Psoas muscle (tissue), 7 donors: ENCODE measurements at regions not wholly inside any gene's neighbourhood (a gene's known extent, or its start where the extent isn't known, plus 50 kb on each side); places are given as distances from the start of the nearest gene placed in this dataset.
A peak's percentile ranks its signal among the peaks of the same experiment; 100 is the strongest.

Source experiments
- ATAC-seq, 4 donors: fragments of 200-7000 bp; cut with Tn5 transposase; one replicate each; pipeline ENCODE4 v1.9.1; 2020; ENCODE audit warnings: moderate library complexity in 3 of 4, mild to moderate bottlenecking in 2 of 4
- DNase-seq, 2 donors: peaks; one replicate each; pipeline ENCODE4 v3.0.0-alpha.2; 2020
- H3K27ac ChIP-seq: fragments of 200-600 bp; one replicate; pipeline ENCODE4 v1.8.0; 2022
- H3K27me3 ChIP-seq, 3 donors: fragments of 200-600 bp in 1 of 3; one replicate each; pipeline versions ENCODE4 v1.6.1 to v1.8.0; 2013 to 2022; ENCODE audit warnings: low read length in 2 of 3, mild to moderate bottlenecking in 2 of 3, moderate library complexity in 1 of 3; ENCODE audit not compliant: insufficient read depth in 3 of 3
- H3K36me3 ChIP-seq, 2 donors: fragments of 200-600 bp in 1 of 2; one replicate each; pipeline versions ENCODE4 v1.6.1 to v1.8.0; 2013 to 2022; ENCODE audit warnings: low read depth in 1 of 2, mild to moderate bottlenecking in 1 of 2, moderate library complexity in 1 of 2; ENCODE audit not compliant: insufficient read depth in 1 of 2
- H3K4me1 ChIP-seq: fragments of 200-600 bp; one replicate; pipeline ENCODE4 v1.8.0; 2022
- H3K4me3 ChIP-seq: fragments of 200-600 bp; one replicate; pipeline ENCODE4 v1.8.0; 2022; ENCODE audit warnings: mild to moderate bottlenecking
- H3K9me3 ChIP-seq: fragments of 200-600 bp; one replicate; pipeline ENCODE4 v1.8.0; 2022
- WGBS, 3 donors: extraction: QIAGEN DNeasy Blood & Tissue Kit; methylation state at CpG; one replicate each; pipeline versions ENCODE4 v1.1.6 to v1.1.7; 2013; 5-methylcytosine and 5-hydroxymethylcytosine counted together
- intact Hi-C, 2 donors: fragments of 100-400 bp; cut with DNase I; formaldehyde crosslinking; loops; one replicate each; pipeline versions ENCODE4 v1.11.0 to v1.14.2; 2022
- TF ChIP-seq, protein P1 (sequence below): fragments of 200-600 bp; IDR thresholded peaks from one replicate; pipeline ENCODE4 v1.8.0; 2022; ENCODE audit warnings: antibody characterized with exemption
- donor health status: healthy with polysubstance abuse.
- donor health status: DM: no; HTN: no; CAD: no; lungs with moderate emphysema.
- donor health status: Bipolar disorder and iron deficiency.
- donor health status: healthy.
- donor health status: DM: yes; HTN: yes; CAD: no.
- donor health status: DM: no; HTN: no; CAD: no.
- donor health status: DM: yes; HTN: yes; CAD: no.

DNA sequence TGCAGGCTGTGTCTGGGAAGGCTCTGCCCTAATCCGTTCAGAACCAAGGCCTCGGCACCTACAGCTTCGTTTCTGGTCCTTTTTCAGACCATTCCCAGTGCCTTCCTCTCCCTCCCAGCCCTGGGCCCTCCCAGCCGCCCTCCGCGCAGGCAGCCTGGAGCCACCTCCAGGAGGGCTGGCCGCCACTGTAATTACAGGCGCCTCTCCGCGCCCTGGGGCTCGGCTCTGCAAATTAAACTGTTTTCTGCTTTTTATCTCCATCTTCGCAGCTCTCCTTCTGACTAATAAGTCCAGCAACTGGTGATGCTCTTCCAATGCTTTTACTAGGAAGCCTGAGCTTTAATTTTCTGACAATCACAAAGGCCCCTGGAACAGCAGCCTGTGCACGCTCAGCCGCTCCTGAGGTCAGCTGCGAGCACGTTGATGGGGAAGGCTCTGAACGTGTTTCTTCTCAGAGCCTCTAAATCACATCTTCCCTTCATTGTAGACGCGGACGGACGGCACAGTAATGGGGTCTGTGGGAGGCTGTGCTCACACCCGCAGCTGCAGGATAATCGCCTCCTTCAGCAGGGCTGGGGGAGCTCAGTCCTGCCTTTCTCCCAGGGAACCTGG, 194.6 kb downstream of the DLL1 start:
- TF ChIP-seq, protein P1, sequence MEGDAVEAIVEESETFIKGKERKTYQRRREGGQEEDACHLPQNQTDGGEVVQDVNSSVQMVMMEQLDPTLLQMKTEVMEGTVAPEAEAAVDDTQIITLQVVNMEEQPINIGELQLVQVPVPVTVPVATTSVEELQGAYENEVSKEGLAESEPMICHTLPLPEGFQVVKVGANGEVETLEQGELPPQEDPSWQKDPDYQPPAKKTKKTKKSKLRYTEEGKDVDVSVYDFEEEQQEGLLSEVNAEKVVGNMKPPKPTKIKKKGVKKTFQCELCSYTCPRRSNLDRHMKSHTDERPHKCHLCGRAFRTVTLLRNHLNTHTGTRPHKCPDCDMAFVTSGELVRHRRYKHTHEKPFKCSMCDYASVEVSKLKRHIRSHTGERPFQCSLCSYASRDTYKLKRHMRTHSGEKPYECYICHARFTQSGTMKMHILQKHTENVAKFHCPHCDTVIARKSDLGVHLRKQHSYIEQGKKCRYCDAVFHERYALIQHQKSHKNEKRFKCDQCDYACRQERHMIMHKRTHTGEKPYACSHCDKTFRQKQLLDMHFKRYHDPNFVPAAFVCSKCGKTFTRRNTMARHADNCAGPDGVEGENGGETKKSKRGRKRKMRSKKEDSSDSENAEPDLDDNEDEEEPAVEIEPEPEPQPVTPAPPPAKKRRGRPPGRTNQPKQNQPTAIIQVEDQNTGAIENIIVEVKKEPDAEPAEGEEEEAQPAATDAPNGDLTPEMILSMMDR: no peak
- DNase-seq: peak in 1 of 2 donors; percentile 26

DNA sequence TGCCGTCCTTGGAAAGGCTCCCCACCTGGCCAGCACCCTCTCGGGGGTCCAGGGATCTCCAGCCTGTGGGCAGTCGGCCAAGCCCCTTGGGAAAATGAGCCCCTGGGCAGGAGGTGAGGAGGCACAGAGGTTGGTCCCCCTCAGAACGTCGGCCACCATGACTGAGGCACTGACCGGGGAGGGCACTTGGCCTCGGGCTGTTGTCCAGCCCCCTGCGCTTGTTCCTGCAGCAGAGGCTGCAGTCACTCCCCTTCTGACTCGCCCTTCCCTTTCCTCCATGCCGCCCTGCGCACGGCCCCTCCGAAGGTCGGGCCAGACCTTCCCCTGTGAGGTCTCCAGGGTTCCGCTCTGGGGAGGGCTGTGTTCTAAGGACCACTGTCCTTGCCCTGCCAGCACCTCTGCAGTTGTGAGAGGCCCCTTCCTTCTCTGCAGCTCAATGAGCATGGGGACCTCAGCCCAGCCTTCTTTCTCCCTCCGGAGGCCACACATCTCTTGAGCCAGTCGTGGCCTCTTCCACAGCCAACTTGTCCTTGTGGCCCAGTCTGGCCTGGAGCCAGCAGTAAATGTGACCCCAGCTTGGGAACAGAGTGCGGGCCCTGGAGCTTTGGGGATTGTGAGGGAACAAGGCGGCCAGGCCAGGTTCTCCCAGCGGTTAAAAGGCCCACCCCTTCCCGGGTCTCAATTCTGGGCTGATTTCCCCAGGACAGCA, 195.5 kb downstream of the DLL1 start:
- H3K36me3 ChIP-seq: no peaks in the 10 kb centered on the region
- no peak for ATAC-seq
- no peaks in the 10 kb centered on the region for H3K27me3 ChIP-seq
- 68 to 75% (median 75%) methylated on average over 13 to 21 of the region's 21 CpGs for WGBS, 3 donors
- no peaks in the 10 kb centered on the region for H3K9me3 ChIP-seq
- H3K4me1 ChIP-seq: peaks cover 16% of the 10 kb centered on the region
- DNase-seq: peak in 1 of 2 donors; percentile 53
- no peak overlapping the region for H3K4me3 ChIP-seq
- intact Hi-C loops: no loop called here
- no peak overlapping the region for H3K27ac ChIP-seq
- TF ChIP-seq, protein P1: no peak

More for the DNA sequence above, 194.6 kb downstream of the DLL1 start:
- ATAC-seq: peak in 1 of 4 donors; percentile 57
- intact Hi-C loops: no loop called here
- Histone ChIP-seq H3K4me3 (no peak overlapping the region), H3K9me3 (no peaks in the 10 kb centered on the region), H3K4me1 (peaks cover 16% of the 10 kb centered on the region), H3K27ac (no peak overlapping the region), H3K36me3 (no peaks in the 10 kb centered on the region), H3K27me3 (no peaks in the 10 kb centered on the region)
- 79 to 87% (median 83%) methylated on average over 23 of the region's 23 CpGs for WGBS, 3 donors

DNA sequence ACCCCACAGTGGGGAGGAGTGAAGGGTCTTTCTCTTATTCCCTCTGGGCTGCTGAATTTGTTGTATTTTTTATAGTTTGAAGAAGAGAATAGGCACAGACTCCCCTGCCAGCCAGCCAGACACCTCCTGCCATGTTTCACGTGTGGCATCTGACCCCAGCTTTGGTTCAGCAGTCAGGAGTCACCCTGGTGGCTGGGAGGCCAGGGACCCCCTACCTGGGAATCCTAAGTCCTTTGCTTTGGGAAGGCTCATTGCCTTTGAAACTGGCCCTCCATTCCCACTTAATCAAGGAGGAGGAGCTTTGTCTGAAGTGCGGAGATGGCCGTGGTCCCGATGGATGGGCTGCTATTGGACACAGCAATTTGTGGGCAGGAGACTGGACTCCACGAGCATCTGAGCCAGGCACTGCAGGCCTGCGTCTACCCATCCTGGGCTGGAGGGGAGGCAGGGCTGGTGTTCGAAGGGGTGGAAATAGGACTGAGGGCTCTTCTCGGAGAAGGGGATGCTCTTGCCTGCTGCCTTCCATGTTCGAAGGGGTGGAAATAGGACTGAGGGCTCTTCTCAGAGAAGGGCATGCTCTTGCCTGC, 196.1 kb downstream of the DLL1 start:
- 85 to 93% (median 89%) methylated on average over 9 of the region's 9 CpGs for WGBS, 3 donors
- Histone ChIP-seq H3K4me1 (peaks cover 16% of the 10 kb centered on the region), H3K4me3 (no peak overlapping the region), H3K9me3 (no peaks in the 10 kb centered on the region), H3K27me3 (no peaks in the 10 kb centered on the region), H3K36me3 (no peaks in the 10 kb centered on the region), H3K27ac (no peak overlapping the region)
- DNase-seq (peak in 1 of 2 donors; percentile 21), ATAC-seq (no peak)
- TF ChIP-seq, protein P1: no peak
- intact Hi-C loops: no loop called here

DNA sequence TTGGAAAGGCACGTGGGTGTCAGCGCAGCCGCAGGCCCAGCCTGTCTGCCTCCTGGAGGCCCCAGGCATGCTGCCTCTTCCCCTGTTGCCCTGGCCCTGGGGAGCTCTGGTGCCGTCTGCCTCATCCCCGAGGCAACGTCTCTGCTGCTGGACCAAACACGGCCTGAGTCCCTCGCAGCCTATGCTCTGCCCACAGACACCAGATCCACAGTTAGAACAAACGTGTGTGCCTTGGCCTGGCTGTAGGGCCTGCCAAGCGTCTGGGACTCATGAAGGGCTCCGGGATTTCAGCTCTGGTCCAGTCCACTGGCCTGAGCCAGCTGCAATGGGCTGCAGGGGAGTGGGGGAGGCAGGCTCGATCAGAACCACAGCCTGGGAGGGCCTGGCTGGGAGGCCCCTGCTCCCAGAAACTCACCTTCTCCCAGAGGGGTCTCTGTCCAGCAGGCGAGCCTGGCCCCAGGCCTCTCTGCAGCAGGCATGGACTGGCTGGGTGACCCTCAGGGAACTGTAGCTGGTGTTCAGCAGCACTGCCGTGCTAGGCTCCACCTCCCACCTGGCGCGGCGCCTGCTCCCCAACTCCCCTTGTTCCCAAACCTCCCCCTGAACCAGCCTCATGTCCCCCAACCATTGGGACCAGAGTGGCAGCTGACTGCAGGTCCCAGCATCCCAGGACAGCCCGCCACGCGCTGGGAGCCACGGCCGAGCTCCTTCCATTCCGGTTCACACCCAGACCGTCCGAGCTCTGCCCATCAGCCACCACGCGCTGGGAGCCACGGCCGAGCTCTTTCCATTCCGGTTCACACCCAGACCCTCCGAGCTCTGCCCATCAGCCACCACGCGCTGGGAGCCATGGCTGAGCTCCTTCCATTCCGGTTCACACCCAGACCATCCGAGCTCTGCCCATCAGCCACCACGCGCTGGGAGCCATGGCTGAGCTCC, 197.0 kb downstream of the DLL1 start:
- Histone ChIP-seq H3K4me1 (peaks cover 16% of the 10 kb centered on the region), H3K27me3 (no peaks in the 10 kb centered on the region), H3K27ac (no peak overlapping the region), H3K9me3 (no peaks in the 10 kb centered on the region), H3K4me3 (no peak overlapping the region), H3K36me3 (no peaks in the 10 kb centered on the region)
- TF ChIP-seq, protein P1: no peak
- intact Hi-C loops: no loop called here
- ATAC-seq (no peak), DNase-seq (peak in 1 of 2 donors; percentile 48)
- 89 to 94% (median 90%) methylated on average over 33 to 36 of the region's 37 CpGs for WGBS, 3 donors
